GM18520 (cell line): ENCODE measurements at regions not wholly inside any gene's neighbourhood (a gene's known extent, or its start where the extent isn't known, plus 50 kb on each side); places are given as distances from the start of the nearest gene placed in this dataset.
"Not testable (repeated sequence)": the region's sequence is repeated elsewhere in the genome, so short reads cannot be mapped to it uniquely, and the experiment has no call there.

ENCODE experiments used
- ATAC-seq: cut with Tn5 transposase; IDR thresholded peaks from one replicate; pipeline ENCODE4 v1.9.1; 2021; ENCODE audit not compliant: unreplicated experiment

GRCh38 chr11:67940440-67940839 is 63.5 kb downstream of the UNC93B1 start:
- not testable (repeated sequence) for ATAC-seq

- not testable (repeated sequence) for ATAC-seq
These were observed 64.9 kb downstream of the UNC93B1 start for GRCh38 chr11:67938964-67939363.

- ATAC-seq, result not testable (repeated sequence)
These were observed 65.5 kb downstream of the UNC93B1 start for GRCh38 chr11:67938371-67938770.

- not testable (repeated sequence) for ATAC-seq
These were observed 80.3 kb downstream of the UNC93B1 start for GRCh38 chr11:67923565-67923964.

- not testable (repeated sequence) for ATAC-seq
These were observed 83.4 kb downstream of the UNC93B1 start for GRCh38 chr11:67920546-67920945.

- ATAC-seq, result not testable (repeated sequence)
These were observed 91.7 kb downstream of the UNC93B1 start for GRCh38 chr11:67912184-67912583.

- ATAC-seq, result not testable (repeated sequence)
These were observed 92.7 kb downstream of the UNC93B1 start for GRCh38 chr11:67911211-67911610.

GRCh38 chr11:67910803-67911202 is 93.1 kb downstream of the UNC93B1 start:
- ATAC-seq, result not testable (repeated sequence)

GRCh38 chr11:67906969-67907368 is 96.9 kb downstream of the UNC93B1 start:
- ATAC-seq, result not testable (repeated sequence)

- not testable (repeated sequence) for ATAC-seq
These were observed 104.4 kb downstream of the UNC93B1 start for GRCh38 chr11:67899462-67899861.

- ATAC-seq, result not testable (repeated sequence)
These were observed 110.4 kb downstream of the UNC93B1 start for GRCh38 chr11:67893487-67893886.

- ATAC-seq, result not testable (repeated sequence)
These were observed 114.3 kb downstream of the UNC93B1 start for GRCh38 chr11:67889646-67890045.

- ATAC-seq, result not testable (repeated sequence)
These were observed 115.8 kb downstream of the UNC93B1 start for GRCh38 chr11:67888056-67888455.

GRCh38 chr11:67886672-67887071 is 117.2 kb downstream of the UNC93B1 start:
- ATAC-seq, result not testable (repeated sequence)

- not testable (repeated sequence) for ATAC-seq
These were observed 117.7 kb downstream of the UNC93B1 start for GRCh38 chr11:67886207-67886606.

GRCh38 chr11:67885574-67885973 is 118.3 kb downstream of the UNC93B1 start:
- not testable (repeated sequence) for ATAC-seq

GRCh38 chr11:67884761-67885558 is 118.9 kb downstream of the UNC93B1 start:
- not testable (repeated sequence) for ATAC-seq

GRCh38 chr11:67884073-67884757 is 119.7 kb downstream of the UNC93B1 start:
- not testable (repeated sequence) for ATAC-seq

GRCh38 chr11:67882304-67882703 is 121.6 kb downstream of the UNC93B1 start:
- ATAC-seq, result not testable (repeated sequence)

- ATAC-seq, result not testable (repeated sequence)
These were observed 122.1 kb downstream of the UNC93B1 start for GRCh38 chr11:67881836-67882235.

- ATAC-seq, result not testable (repeated sequence)
These were observed 123.2 kb downstream of the UNC93B1 start for GRCh38 chr11:67880594-67881196.
